GM12892 (cell line): ENCODE measurements at regions not wholly inside any gene's neighbourhood (a gene's known extent, or its start where the extent isn't known, plus 50 kb on each side); places are given as distances from the start of the nearest gene placed in this dataset.

Experiments
- POLR2A ChIP-seq: IDR thresholded peaks from 2 replicates; pipeline ENCODE4 v1.6.1; 2011; ENCODE audit warnings: low read depth, low read length, control low read depth
- POLR2AphosphoS5 ChIP-seq: IDR thresholded peaks from 2 replicates; pipeline ENCODE4 v1.6.1; 2011; ENCODE audit warnings: low read depth, low read length, control low read depth
- TAF1 ChIP-seq: IDR thresholded peaks from 2 replicates; pipeline ENCODE4 v1.6.1; 2011; ENCODE audit warnings: low read depth, mild to moderate bottlenecking, control low read depth, low read length, borderline replicate concordance

- TF ChIP-seq POLR2AphosphoS5 (no peak), POLR2A (no peak), TAF1 (no peak)
Observed at GRCh38 chr2:156158808-156159207, 173.7 kb downstream of the NR4A2 start.
